ENCODE measurements at regions not wholly inside any gene's neighbourhood (a gene's known extent, or its start where the extent isn't known, plus 50 kb on each side); places are given as distances from the start of the nearest gene placed in this dataset.

GRCh38 chr10:83343676-83344075 is 795.6 kb upstream of the GHITM start:
- no peaks in the 10 kb centered on the region for H3K27me3 Mint-ChIP-seq (ENCODE audit: low read depth)
- peaks cover 8% of the 10 kb centered on the region for H3K9me3 Mint-ChIP-seq
- intact Hi-C loops (cut with micrococcal nuclease): no loop called here
- CTCF ChIA-PET: no interaction called here
- H3K4me1 Mint-ChIP-seq (ENCODE audit: low read depth): no peaks in the 10 kb centered on the region
- no peak for DNase-seq
- H3K27ac Mint-ChIP-seq: no peak overlapping the region
- no peaks in the 10 kb centered on the region for H3K36me3 Mint-ChIP-seq (ENCODE audit: low read depth)
- H3K4me3 Mint-ChIP-seq: no peak overlapping the region

- Mint-ChIP-seq H3K36me3 (ENCODE audit: low read depth) (no peaks in the 10 kb centered on the region), H3K4me1 (ENCODE audit: low read depth) (no peaks in the 10 kb centered on the region), H3K27me3 (ENCODE audit: low read depth) (no peaks in the 10 kb centered on the region), H3K9me3 (peaks cover 3% of the 10 kb centered on the region), H3K27ac (no peak overlapping the region), H3K4me3 (no peak overlapping the region)
- DNase-seq: no peak
- intact Hi-C loops (cut with micrococcal nuclease): no loop called here
- CTCF ChIA-PET: no interaction called here
Observed at GRCh38 chr10:83346266-83346910, 792.9 kb upstream of the GHITM start.

GRCh38 chr10:83352588-83352987 is 786.7 kb upstream of the GHITM start:
- CTCF ChIA-PET: no interaction called here
- intact Hi-C loops (cut with micrococcal nuclease): no loop called here
- H3K4me1 Mint-ChIP-seq (ENCODE audit: low read depth): no peaks in the 10 kb centered on the region
- H3K9me3 Mint-ChIP-seq: peaks cover 9% of the 10 kb centered on the region
- no peaks in the 10 kb centered on the region for H3K36me3 Mint-ChIP-seq (ENCODE audit: low read depth)
- H3K27ac Mint-ChIP-seq: no peak overlapping the region
- H3K4me3 Mint-ChIP-seq: no peak overlapping the region
- no peaks in the 10 kb centered on the region for H3K27me3 Mint-ChIP-seq (ENCODE audit: low read depth)
- DNase-seq: no peak

- CTCF ChIA-PET: interaction anchor here (0.6 kb wide), 1 partner anchor 155 kb away, joined by 5 read pairs; no protein-coding TSS in a partner anchor
- intact Hi-C loops (cut with micrococcal nuclease): no loop called here
- Mint-ChIP-seq H3K36me3 (ENCODE audit: low read depth) (no peaks in the 10 kb centered on the region), H3K9me3 (peaks cover 9% of the 10 kb centered on the region), H3K27me3 (ENCODE audit: low read depth) (no peaks in the 10 kb centered on the region), H3K4me3 (no peak overlapping the region), H3K4me1 (ENCODE audit: low read depth) (no peaks in the 10 kb centered on the region), H3K27ac (no peak overlapping the region)
- DNase-seq: no peak
Observed at GRCh38 chr10:83354456-83354855, 784.9 kb upstream of the GHITM start.

- no peak overlapping the region for H3K27ac Mint-ChIP-seq
- H3K27me3 Mint-ChIP-seq (ENCODE audit: low read depth): no peaks in the 10 kb centered on the region
- CTCF ChIA-PET: no interaction called here
- no peak for DNase-seq
- no peaks in the 10 kb centered on the region for H3K4me1 Mint-ChIP-seq (ENCODE audit: low read depth)
- intact Hi-C loops (cut with micrococcal nuclease): no loop called here
- H3K9me3 Mint-ChIP-seq: peaks cover 16% of the 10 kb centered on the region
- H3K4me3 Mint-ChIP-seq: no peak overlapping the region
- H3K36me3 Mint-ChIP-seq (ENCODE audit: low read depth): no peaks in the 10 kb centered on the region
Observed at GRCh38 chr10:83357004-83357403, 782.3 kb upstream of the GHITM start.

GRCh38 chr10:83357627-83358026 is 781.7 kb upstream of the GHITM start:
- H3K4me3 Mint-ChIP-seq: no peak overlapping the region
- DNase-seq: no peak
- H3K27ac Mint-ChIP-seq: no peak overlapping the region
- H3K9me3 Mint-ChIP-seq: peaks cover 18% of the 10 kb centered on the region
- no peaks in the 10 kb centered on the region for H3K4me1 Mint-ChIP-seq (ENCODE audit: low read depth)
- no peaks in the 10 kb centered on the region for H3K27me3 Mint-ChIP-seq (ENCODE audit: low read depth)
- intact Hi-C loops (cut with micrococcal nuclease): no loop called here
- CTCF ChIA-PET: no interaction called here
- no peaks in the 10 kb centered on the region for H3K36me3 Mint-ChIP-seq (ENCODE audit: low read depth)

- CTCF ChIA-PET: interaction anchor here (0.7 kb wide), 1 partner anchor 685 kb away, joined by 3 read pairs; no protein-coding TSS in a partner anchor
- no peak for DNase-seq
- Mint-ChIP-seq H3K9me3 (peaks cover 7% of the 10 kb centered on the region), H3K27me3 (ENCODE audit: low read depth) (no peaks in the 10 kb centered on the region), H3K4me3 (no peak overlapping the region), H3K27ac (no peak overlapping the region), H3K4me1 (ENCODE audit: low read depth) (no peaks in the 10 kb centered on the region), H3K36me3 (ENCODE audit: low read depth) (no peaks in the 10 kb centered on the region)
- intact Hi-C loops (cut with micrococcal nuclease): no loop called here
Observed at GRCh38 chr10:83367036-83367435, 772.3 kb upstream of the GHITM start.

- CTCF ChIA-PET: no interaction called here
- Mint-ChIP-seq H3K9me3 (peaks cover 4% of the 10 kb centered on the region), H3K4me1 (ENCODE audit: low read depth) (no peaks in the 10 kb centered on the region), H3K27me3 (ENCODE audit: low read depth) (no peaks in the 10 kb centered on the region), H3K27ac (no peak overlapping the region), H3K4me3 (no peak overlapping the region), H3K36me3 (ENCODE audit: low read depth) (no peaks in the 10 kb centered on the region)
- no peak for DNase-seq
- intact Hi-C loops (cut with micrococcal nuclease): no loop called here
Observed at GRCh38 chr10:83371696-83372490, 767.4 kb upstream of the GHITM start.

GRCh38 chr10:83372646-83373045 is 766.7 kb upstream of the GHITM start:
- Mint-ChIP-seq H3K4me1 (ENCODE audit: low read depth) (no peaks in the 10 kb centered on the region), H3K27me3 (ENCODE audit: low read depth) (no peaks in the 10 kb centered on the region), H3K4me3 (no peak overlapping the region), H3K27ac (no peak overlapping the region), H3K36me3 (ENCODE audit: low read depth) (no peaks in the 10 kb centered on the region), H3K9me3 (peaks cover 4% of the 10 kb centered on the region)
- intact Hi-C loops (cut with micrococcal nuclease): no loop called here
- DNase-seq: no peak
- CTCF ChIA-PET: no interaction called here

- no peaks in the 10 kb centered on the region for H3K4me1 Mint-ChIP-seq (ENCODE audit: low read depth)
- H3K4me3 Mint-ChIP-seq: no peak overlapping the region
- H3K27me3 Mint-ChIP-seq (ENCODE audit: low read depth): no peaks in the 10 kb centered on the region
- H3K27ac Mint-ChIP-seq: no peak overlapping the region
- peaks cover 6% of the 10 kb centered on the region for H3K9me3 Mint-ChIP-seq
- CTCF ChIA-PET: no interaction called here
- H3K36me3 Mint-ChIP-seq (ENCODE audit: low read depth): no peaks in the 10 kb centered on the region
- intact Hi-C loops (cut with micrococcal nuclease): no loop called here
- peak; percentile 7 for DNase-seq
Observed at GRCh38 chr10:83373671-83374070, 765.6 kb upstream of the GHITM start.

GRCh38 chr10:83374741-83375140 is 764.6 kb upstream of the GHITM start:
- no peak overlapping the region for H3K27ac Mint-ChIP-seq
- H3K36me3 Mint-ChIP-seq (ENCODE audit: low read depth): no peaks in the 10 kb centered on the region
- CTCF ChIA-PET: no interaction called here
- no peak overlapping the region for H3K4me3 Mint-ChIP-seq
- H3K9me3 Mint-ChIP-seq: peaks cover 8% of the 10 kb centered on the region
- intact Hi-C loops (cut with micrococcal nuclease): no loop called here
- H3K4me1 Mint-ChIP-seq (ENCODE audit: low read depth): no peaks in the 10 kb centered on the region
- no peak for DNase-seq
- no peaks in the 10 kb centered on the region for H3K27me3 Mint-ChIP-seq (ENCODE audit: low read depth)

- H3K27ac Mint-ChIP-seq: no peak overlapping the region
- intact Hi-C loops (cut with micrococcal nuclease): no loop called here
- H3K36me3 Mint-ChIP-seq (ENCODE audit: low read depth): no peaks in the 10 kb centered on the region
- H3K27me3 Mint-ChIP-seq (ENCODE audit: low read depth): no peaks in the 10 kb centered on the region
- CTCF ChIA-PET: no interaction called here
- no peaks in the 10 kb centered on the region for H3K4me1 Mint-ChIP-seq (ENCODE audit: low read depth)
- peaks cover 6% of the 10 kb centered on the region for H3K9me3 Mint-ChIP-seq
- H3K4me3 Mint-ChIP-seq: no peak overlapping the region
- DNase-seq: no peak
Observed at GRCh38 chr10:83375274-83375673, 764.0 kb upstream of the GHITM start.

- Mint-ChIP-seq H3K4me1 (ENCODE audit: low read depth) (no peaks in the 10 kb centered on the region), H3K27me3 (ENCODE audit: low read depth) (no peaks in the 10 kb centered on the region), H3K27ac (no peak overlapping the region), H3K4me3 (no peak overlapping the region), H3K9me3 (peaks cover 3% of the 10 kb centered on the region), H3K36me3 (ENCODE audit: low read depth) (no peaks in the 10 kb centered on the region)
- intact Hi-C loops (cut with micrococcal nuclease): no loop called here
- CTCF ChIA-PET: no interaction called here
- no peak for DNase-seq
Observed at GRCh38 chr10:83397806-83398205, 741.5 kb upstream of the GHITM start.

Measured in activated naive CD4-positive, alpha-beta T cell treated with anti-CD3 and anti-CD28 coated beads for 36 hours (primary cell).